ENCODE measurements at regions not wholly inside any gene's neighbourhood (a gene's known extent, or its start where the extent isn't known, plus 50 kb on each side); places are given as distances from the start of the nearest gene placed in this dataset.
"Not testable (repeated sequence)": the region's sequence is repeated elsewhere in the genome, so short reads cannot be mapped to it uniquely, and the experiment has no call there.

DNA sequence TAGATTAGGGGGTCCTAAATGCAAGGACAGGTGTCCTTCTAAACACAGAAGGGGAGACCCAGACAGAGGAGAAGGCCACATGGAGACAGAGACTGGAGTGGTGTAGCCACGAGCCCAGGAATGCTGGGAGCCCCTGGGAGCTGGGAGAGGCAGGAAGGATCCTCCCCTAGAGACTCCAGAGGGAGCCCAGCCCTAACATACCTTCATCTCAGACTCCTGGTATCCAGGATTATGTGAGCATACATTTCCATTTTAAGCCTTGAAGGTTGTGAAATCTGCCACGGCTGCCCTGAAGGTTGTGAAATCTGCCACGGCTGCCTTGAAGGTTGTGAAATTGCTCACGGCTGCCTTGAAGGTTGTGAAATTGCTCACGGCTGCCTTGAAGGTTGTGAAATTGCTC is 148.4 kb downstream of the ASMT start:
- peaks cover 13% of the 10 kb centered on the region for H3K9me3 ChIP-seq
- H3K27ac Mint-ChIP-seq (ENCODE audit: unreplicated experiment), result no peak overlapping the region

DNA sequence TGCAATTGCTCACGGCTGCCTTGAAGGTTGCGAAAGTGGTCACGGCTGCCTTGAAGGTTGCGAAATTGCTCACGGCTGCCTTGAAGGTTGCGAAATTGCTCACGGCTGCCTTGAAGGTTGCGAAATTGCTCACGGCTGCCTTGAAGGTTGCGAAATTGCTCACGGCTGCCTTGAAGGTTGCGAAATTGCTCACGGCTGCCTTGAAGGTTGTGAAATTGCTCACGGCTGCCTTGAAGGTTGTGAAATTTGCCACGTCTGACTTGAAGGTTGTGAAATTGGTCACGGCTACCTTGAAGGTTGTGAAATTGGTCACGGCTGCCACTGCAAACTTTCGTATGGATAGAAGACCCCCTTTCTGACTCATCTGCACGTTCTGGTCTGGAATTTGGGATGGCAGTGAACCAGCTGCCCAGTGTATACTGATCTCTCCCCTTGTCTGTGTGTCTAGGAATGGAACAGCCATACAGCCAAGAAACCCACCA is 150.1 kb downstream of the ASMT start:
- H3K4me1 ChIP-seq; intact Hi-C loops (cut with micrococcal nuclease; ENCODE audit: unreplicated experiment); H3K27me3 Mint-ChIP-seq (ENCODE audit: insufficient read depth, unreplicated experiment); CTCF ChIA-PET; BruUV-seq (replicated peaks); H3K27ac Mint-ChIP-seq (ENCODE audit: unreplicated experiment); H3K4me1 Mint-ChIP-seq (ENCODE audit: low read depth, unreplicated experiment); H3K36me3 ChIP-seq (ENCODE audit: control insufficient read depth, insufficient read depth, low read length); H3K4me3 ChIP-seq (ENCODE audit: low read depth, low read length); DNase-seq; H3K27me3 ChIP-seq (replicated peaks; ENCODE audit: control insufficient read depth, insufficient read depth, low read length); POLR2A ChIA-PET; H3K4me3 Mint-ChIP-seq (ENCODE audit: unreplicated experiment): not testable (repeated sequence)
- H3K9me3 ChIP-seq, result peaks cover 19% of the 10 kb centered on the region
- H3K9me3 Mint-ChIP-seq (ENCODE audit: unreplicated experiment), result peaks cover 10% of the 10 kb centered on the region
- peaks cover 12% of the 10 kb centered on the region for H3K36me3 Mint-ChIP-seq (ENCODE audit: insufficient read depth, unreplicated experiment)

More for the DNA sequence above, 148.4 kb downstream of the ASMT start:
- CTCF ChIA-PET, result no interaction called here
- TF ChIP-seq, protein P1, sequence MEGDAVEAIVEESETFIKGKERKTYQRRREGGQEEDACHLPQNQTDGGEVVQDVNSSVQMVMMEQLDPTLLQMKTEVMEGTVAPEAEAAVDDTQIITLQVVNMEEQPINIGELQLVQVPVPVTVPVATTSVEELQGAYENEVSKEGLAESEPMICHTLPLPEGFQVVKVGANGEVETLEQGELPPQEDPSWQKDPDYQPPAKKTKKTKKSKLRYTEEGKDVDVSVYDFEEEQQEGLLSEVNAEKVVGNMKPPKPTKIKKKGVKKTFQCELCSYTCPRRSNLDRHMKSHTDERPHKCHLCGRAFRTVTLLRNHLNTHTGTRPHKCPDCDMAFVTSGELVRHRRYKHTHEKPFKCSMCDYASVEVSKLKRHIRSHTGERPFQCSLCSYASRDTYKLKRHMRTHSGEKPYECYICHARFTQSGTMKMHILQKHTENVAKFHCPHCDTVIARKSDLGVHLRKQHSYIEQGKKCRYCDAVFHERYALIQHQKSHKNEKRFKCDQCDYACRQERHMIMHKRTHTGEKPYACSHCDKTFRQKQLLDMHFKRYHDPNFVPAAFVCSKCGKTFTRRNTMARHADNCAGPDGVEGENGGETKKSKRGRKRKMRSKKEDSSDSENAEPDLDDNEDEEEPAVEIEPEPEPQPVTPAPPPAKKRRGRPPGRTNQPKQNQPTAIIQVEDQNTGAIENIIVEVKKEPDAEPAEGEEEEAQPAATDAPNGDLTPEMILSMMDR (IDR thresholded peaks at IDR 0.05; ENCODE audit: insufficient read depth in 1 of 2, low read depth in 1 of 2, low read length in 1 of 2, severe bottlenecking in 1 of 2, unreplicated experiment in 1 of 2), result no peak
- Mint-ChIP-seq H3K9me3 (ENCODE audit: unreplicated experiment) (peaks cover 18% of the 10 kb centered on the region), H3K4me3 (ENCODE audit: unreplicated experiment) (no peak overlapping the region), H3K27me3 (ENCODE audit: insufficient read depth, unreplicated experiment) (no peaks in the 10 kb centered on the region), H3K4me1 (ENCODE audit: low read depth, unreplicated experiment) (no peaks in the 10 kb centered on the region), H3K36me3 (ENCODE audit: insufficient read depth, unreplicated experiment) (peaks cover 12% of the 10 kb centered on the region)
- Histone ChIP-seq H3K36me3 (ENCODE audit: control insufficient read depth, insufficient read depth, low read length) (no peaks in the 10 kb centered on the region), H3K27me3 (replicated peaks; ENCODE audit: control insufficient read depth, insufficient read depth, low read length) (no peaks in the 10 kb centered on the region), H3K4me1 (no peaks in the 10 kb centered on the region), H3K4me3 (ENCODE audit: low read depth, low read length) (no peak overlapping the region)
- BruUV-seq (replicated peaks), result no TSS peak
- POLR2A ChIA-PET, result no interaction called here
- intact Hi-C loops (cut with micrococcal nuclease; ENCODE audit: unreplicated experiment), result no loop called here
- DNase-seq, result no peak

DNA sequence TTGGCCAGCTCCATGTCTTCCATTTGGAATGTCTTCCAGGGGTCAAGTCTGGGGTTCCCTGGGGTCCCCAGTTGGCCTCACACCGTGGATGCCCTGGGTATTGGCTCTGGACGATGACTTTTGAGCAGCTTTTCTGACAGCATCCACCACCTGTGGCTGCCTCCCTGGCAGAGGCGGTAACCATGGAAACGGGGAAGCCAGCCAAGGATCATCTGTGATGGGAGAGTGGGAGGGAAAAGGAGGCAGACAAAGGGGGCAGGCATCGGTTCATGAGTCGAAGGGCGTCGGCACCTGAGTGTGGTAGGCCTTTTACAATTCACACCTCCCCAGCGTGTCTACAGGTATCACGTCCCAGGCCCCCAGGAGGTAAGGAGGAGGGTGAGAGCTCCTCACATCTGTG is 152.2 kb downstream of the ASMT start:
- intact Hi-C loops (cut with micrococcal nuclease; ENCODE audit: unreplicated experiment), result no loop called here
- no peak for DNase-seq
- Mint-ChIP-seq H3K27me3 (ENCODE audit: insufficient read depth, unreplicated experiment) (no peaks in the 10 kb centered on the region), H3K9me3 (ENCODE audit: unreplicated experiment) (peaks cover 25% of the 10 kb centered on the region), H3K4me3 (ENCODE audit: unreplicated experiment) (no peak overlapping the region), H3K27ac (ENCODE audit: unreplicated experiment) (no peak overlapping the region), H3K4me1 (ENCODE audit: low read depth, unreplicated experiment) (no peaks in the 10 kb centered on the region), H3K36me3 (ENCODE audit: insufficient read depth, unreplicated experiment) (peaks cover 12% of the 10 kb centered on the region)
- ChIA-PET CTCF (no interaction called here), POLR2A (no interaction called here)
- no peaks in the 10 kb centered on the region for H3K4me1 ChIP-seq
- H3K36me3 ChIP-seq (ENCODE audit: control insufficient read depth, insufficient read depth, low read length), result no peaks in the 10 kb centered on the region
- BruUV-seq (replicated peaks), result no TSS peak
- H3K4me3 ChIP-seq (ENCODE audit: low read depth, low read length), result no peak overlapping the region
- H3K27me3 ChIP-seq (replicated peaks; ENCODE audit: control insufficient read depth, insufficient read depth, low read length), result no peaks in the 10 kb centered on the region
- H3K9me3 ChIP-seq, result peaks cover 19% of the 10 kb centered on the region
- TF ChIP-seq, protein P1 (IDR thresholded peaks at IDR 0.05; ENCODE audit: insufficient read depth in 1 of 2, low read depth in 1 of 2, low read length in 1 of 2, severe bottlenecking in 1 of 2, unreplicated experiment in 1 of 2), result no peak

DNA sequence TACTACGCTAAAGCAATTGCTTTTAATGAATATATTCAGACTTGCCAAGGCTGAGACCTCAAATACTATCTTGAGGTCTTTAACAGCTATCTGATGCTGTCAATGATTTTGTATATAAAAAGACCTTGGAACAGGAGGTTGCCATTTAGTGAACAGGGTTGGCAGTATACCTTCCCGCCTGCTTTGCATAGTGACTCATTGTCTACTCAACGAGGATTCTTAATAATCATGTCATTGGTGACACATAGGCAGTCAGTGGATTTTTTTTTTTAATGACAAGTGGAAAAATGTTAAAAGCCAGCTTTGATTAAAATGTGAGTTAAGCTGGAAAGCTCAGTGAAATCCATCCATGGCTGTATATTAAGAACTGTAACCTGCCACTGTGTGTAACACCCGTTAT is 164.0 kb downstream of the ASMT start:
- H3K9me3 Mint-ChIP-seq (ENCODE audit: unreplicated experiment), result peaks cover 15% of the 10 kb centered on the region
- H3K36me3 ChIP-seq (ENCODE audit: control insufficient read depth, insufficient read depth, low read length), result no peaks in the 10 kb centered on the region
- no peaks in the 10 kb centered on the region for H3K36me3 Mint-ChIP-seq (ENCODE audit: insufficient read depth, unreplicated experiment)
- intact Hi-C loops (cut with micrococcal nuclease; ENCODE audit: unreplicated experiment), result no loop called here
- no peak overlapping the region for H3K4me3 ChIP-seq (ENCODE audit: low read depth, low read length)
- CTCF ChIA-PET, result no interaction called here
- peaks cover 3% of the 10 kb centered on the region for H3K27me3 Mint-ChIP-seq (ENCODE audit: insufficient read depth, unreplicated experiment)
- no peak overlapping the region for H3K4me3 Mint-ChIP-seq (ENCODE audit: unreplicated experiment)
- DNase-seq, result no peak
- TF ChIP-seq, protein P1 (IDR thresholded peaks at IDR 0.05; ENCODE audit: insufficient read depth in 1 of 2, low read depth in 1 of 2, low read length in 1 of 2, severe bottlenecking in 1 of 2, unreplicated experiment in 1 of 2), result no peak
- no peaks in the 10 kb centered on the region for H3K4me1 Mint-ChIP-seq (ENCODE audit: low read depth, unreplicated experiment)
- H3K9me3 ChIP-seq, result no peaks in the 10 kb centered on the region
- H3K27me3 ChIP-seq (replicated peaks; ENCODE audit: control insufficient read depth, insufficient read depth, low read length), result no peaks in the 10 kb centered on the region
- H3K27ac Mint-ChIP-seq (ENCODE audit: unreplicated experiment), result no peak overlapping the region
- H3K4me1 ChIP-seq, result no peaks in the 10 kb centered on the region
- no TSS peak for BruUV-seq (replicated peaks)
- POLR2A ChIA-PET, result no interaction called here

Data from Caco-2 (cell line).